Spleen (tissue), 11 donors: ENCODE measurements at regions not wholly inside any gene's neighbourhood (a gene's known extent, or its start where the extent isn't known, plus 50 kb on each side); places are given as distances from the start of the nearest gene placed in this dataset.

Experiments used
- DNase-seq: peaks from one replicate; pipeline ENCODE4 v3.0.0-alpha.2; 2020
- H3K27ac ChIP-seq, 8 donors: fragments of 200-600 bp; sonication (generic) in 7 of 8; 1 replicate in 4 of 8; 2 replicates in 4 of 8; pipeline versions ENCODE4 v1.5.0 to v1.8.0; 2016 to 2021; ENCODE audit warnings: inconsistent platforms in 4 of 8, mild to moderate bottlenecking in 4 of 8, moderate library complexity in 1 of 8
- H3K27me3 ChIP-seq, 7 donors: fragments of 200-600 bp; sonication (generic) in 6 of 7; replicated peaks in 1 of 7; 1 replicate in 4 of 7; 2 replicates in 3 of 7; pipeline versions ENCODE4 v1.5.0 to v1.8.0; 2016 to 2021; ENCODE audit warnings: inconsistent platforms in 3 of 7, mild to moderate bottlenecking in 1 of 7
- H3K36me3 ChIP-seq, 6 donors: fragments of 200-600 bp; sonication (generic) in 5 of 6; 1 replicate in 4 of 6; 2 replicates in 2 of 6; pipeline versions ENCODE4 v1.5.0 to v1.8.0; 2016 to 2021; ENCODE audit warnings: inconsistent platforms in 2 of 6
- H3K4me1 ChIP-seq, 6 donors: fragments of 200-600 bp; sonication (generic) in 5 of 6; 1 replicate in 3 of 6; 2 replicates in 3 of 6; pipeline versions ENCODE4 v1.5.0 to v1.8.0; 2016 to 2021; ENCODE audit warnings: inconsistent platforms in 3 of 6
- H3K4me3 ChIP-seq, 8 donors: fragments of 200-600 bp; sonication (generic) in 7 of 8; 1 replicate in 4 of 8; 2 replicates in 4 of 8; pipeline versions ENCODE4 v1.5.0 to v1.8.0; 2016 to 2021; ENCODE audit warnings: inconsistent platforms in 4 of 8, mild to moderate bottlenecking in 4 of 8, moderate library complexity in 2 of 8
- H3K9me3 ChIP-seq, 8 donors: fragments of 200-600 bp; sonication (generic) in 7 of 8; 1 replicate in 4 of 8; 2 replicates in 4 of 8; pipeline versions ENCODE4 v1.5.0 to v1.8.0; 2016 to 2021; ENCODE audit warnings: inconsistent platforms in 4 of 8
- CTCF ChIP-seq, 11 experiments: fragments of 200-600 bp in 7 of 11; fragments of 450-650 bp in 4 of 11; sonication (generic) in 4 of 11; IDR thresholded peaks in 8 of 11; conservative IDR thresholded peaks in 3 of 11; 1 replicate in 7 of 11; 2 replicates in 4 of 11; pipeline versions ENCODE4 v1.4.0 to v1.8.0; 2016 to 2021; ENCODE audit warnings: antibody characterized with exemption in 11 of 11, inconsistent platforms in 4 of 11, mild to moderate bottlenecking in 1 of 11
- POLR2A ChIP-seq, 3 donors: fragments of 450-650 bp; IDR thresholded peaks; one replicate each; pipeline ENCODE4 v1.5.1; 2017; ENCODE audit warnings: antibody characterized with exemption in 3 of 3, mild to moderate bottlenecking in 1 of 3
- POLR2AphosphoS5 ChIP-seq, 3 donors: sonication (generic); formaldehyde crosslinking; IDR thresholded peaks; one replicate each; pipeline ENCODE4 v1.5.1; 2017; ENCODE audit warnings: antibody characterized with exemption in 3 of 3
- WGBS, 5 donors: extraction: QIAGEN DNeasy Blood & Tissue Kit in 3 of 5; methylation state at CpG; one replicate each; pipeline versions ENCODE4 v1.1.5 to v1.1.7; 2013 to 2018; 5-methylcytosine and 5-hydroxymethylcytosine counted together
- intact Hi-C: fragments of 100-400 bp; cut with DNase I; formaldehyde crosslinking; loops from one replicate; pipeline ENCODE4 v1.15.0; 2023; ENCODE audit warnings: low total_unique reads
- donor health status: healthy with polysubstance abuse.
- donor health status: DM: no; HTN: no; CAD: no; lungs with moderate emphysema.
- donor health status: DM: no; HTN: no; CAD: no.
- donor health status: Bipolar disorder and iron deficiency.
- donor health status: healthy.
- donor health status: DM: no; HTN: no; CAD: no.
- donor health status: DM: yes; HTN: yes; CAD: no.

GRCh38 chr17:14505606-14506005 is 204.7 kb downstream of the HS3ST3B1 start:
- Histone ChIP-seq H3K4me1 (no peaks in the 10 kb centered on the region), H3K36me3 (no peaks in the 10 kb centered on the region), H3K9me3 (peaks cover 0 to 8% (median 0%) of the 10 kb centered on the region in 8 donors), H3K27me3 (no peaks in the 10 kb centered on the region), H3K27ac (no peak overlapping the region), H3K4me3 (no peak overlapping the region)
- intact Hi-C loops: no loop called here
- no peak for DNase-seq
- TF ChIP-seq POLR2AphosphoS5 (IDR thresholded peaks at IDR 0.05) (no peak), CTCF (IDR thresholded peaks at IDR 0.05 in 8 of 11, conservative IDR thresholded peaks at IDR 0.05 in 3 of 11) (no peak), POLR2A (IDR thresholded peaks at IDR 0.05) (no peak)
- WGBS, 5 donors: 64 to 87% (median 68%) methylated on average over 3 of the region's 3 CpGs

GRCh38 chr17:14499976-14500375 is 199.1 kb downstream of the HS3ST3B1 start:
- TF ChIP-seq POLR2A (IDR thresholded peaks at IDR 0.05) (no peak), POLR2AphosphoS5 (IDR thresholded peaks at IDR 0.05) (no peak), CTCF (IDR thresholded peaks at IDR 0.05 in 8 of 11, conservative IDR thresholded peaks at IDR 0.05 in 3 of 11) (no peak)
- 73 to 98% (median 92%) methylated on average over 4 of the region's 4 CpGs for WGBS, 5 donors
- H3K27ac ChIP-seq: no peak overlapping the region
- no peak for DNase-seq
- no peaks in the 10 kb centered on the region for H3K27me3 ChIP-seq
- no peak overlapping the region for H3K4me3 ChIP-seq
- no peaks in the 10 kb centered on the region for H3K36me3 ChIP-seq
- intact Hi-C loops: no loop called here
- H3K9me3 ChIP-seq: no peaks in the 10 kb centered on the region
- no peaks in the 10 kb centered on the region for H3K4me1 ChIP-seq

GRCh38 chr17:14498812-14499211 is 197.9 kb downstream of the HS3ST3B1 start:
- no peaks in the 10 kb centered on the region for H3K27me3 ChIP-seq
- WGBS, 5 donors: 72 to 93% (median 80%) methylated on average over 1 of the region's 1 CpG
- no peak overlapping the region for H3K4me3 ChIP-seq
- intact Hi-C loops: no loop called here
- peaks cover 0 to 4% (median 0%) of the 10 kb centered on the region in 8 donors for H3K9me3 ChIP-seq
- no peak overlapping the region for H3K27ac ChIP-seq
- no peak for DNase-seq
- TF ChIP-seq POLR2A (IDR thresholded peaks at IDR 0.05) (no peak), POLR2AphosphoS5 (IDR thresholded peaks at IDR 0.05) (no peak), CTCF (IDR thresholded peaks at IDR 0.05 in 8 of 11, conservative IDR thresholded peaks at IDR 0.05 in 3 of 11) (no peak)
- no peaks in the 10 kb centered on the region for H3K4me1 ChIP-seq
- no peaks in the 10 kb centered on the region for H3K36me3 ChIP-seq

- TF ChIP-seq POLR2A (IDR thresholded peaks at IDR 0.05) (no peak), CTCF (IDR thresholded peaks at IDR 0.05 in 8 of 11, conservative IDR thresholded peaks at IDR 0.05 in 3 of 11) (no peak), POLR2AphosphoS5 (IDR thresholded peaks at IDR 0.05) (no peak)
- H3K4me3 ChIP-seq: no peak overlapping the region
- H3K9me3 ChIP-seq: peaks cover 0 to 4% (median 0%) of the 10 kb centered on the region in 8 donors
- no peak for DNase-seq
- intact Hi-C loops: no loop called here
- no peak overlapping the region for H3K27ac ChIP-seq
- no peaks in the 10 kb centered on the region for H3K36me3 ChIP-seq
- WGBS, 5 donors: 72 to 87% (median 82%) methylated on average over 4 of the region's 4 CpGs
- H3K4me1 ChIP-seq: no peaks in the 10 kb centered on the region
- H3K27me3 ChIP-seq: no peaks in the 10 kb centered on the region
Measured at GRCh38 chr17:14494161-14494560, 193.3 kb downstream of the HS3ST3B1 start.
